PC-3 (cell line): ENCODE measurements at regions not wholly inside any gene's neighbourhood (a gene's known extent, or its start where the extent isn't known, plus 50 kb on each side); places are given as distances from the start of the nearest gene placed in this dataset.

Source experiments
- CTCF ChIP-seq: fragments of 300-600 bp; sonication (generic); conservative IDR thresholded peaks from 2 replicates; pipeline ENCODE4 v1.5.1; 2017; ENCODE audit warnings: antibody characterized with exemption, low read depth, mild to moderate bottlenecking, low read length
- EZH2 ChIP-seq: fragments of 300-600 bp; sonication (generic); IDR thresholded peaks from one replicate; pipeline ENCODE4 v1.6.1; 2017; ENCODE audit warnings: antibody characterized with exemption, mild to moderate bottlenecking, low read length; ENCODE audit not compliant: unreplicated experiment

GRCh38 chr6:156348849-156349248 lies 428.3 kb upstream of the ARID1B start:
- TF ChIP-seq CTCF (no peak), EZH2 (no peak)
